Coronary artery (tissue), 2 donors: ENCODE measurements at regions not wholly inside any gene's neighbourhood (a gene's known extent, or its start where the extent isn't known, plus 50 kb on each side); places are given as distances from the start of the nearest gene placed in this dataset.
A peak's percentile ranks its signal among the peaks of the same experiment; 100 is the strongest.

Source experiments
- DNase-seq: peaks from one replicate; pipeline ENCODE4 v3.0.0-alpha.2; 2017; ENCODE audit warnings: low spot score
- H3K27ac ChIP-seq, 2 donors: fragments of 200-600 bp; sonication (generic); one replicate each; pipeline ENCODE4 v1.5.1; 2016 to 2019
- H3K4me3 ChIP-seq: fragments of 200-600 bp; sonication (generic); 2 replicates; pipeline ENCODE4 v1.5.1; 2016; ENCODE audit warnings: mild to moderate bottlenecking, moderate library complexity
- TF ChIP-seq, protein P1 (sequence below): fragments of 200-600 bp; sonication (generic); IDR thresholded peaks from one replicate; pipeline ENCODE4 v1.5.1; 2019; ENCODE audit warnings: antibody characterized with exemption

DNA sequence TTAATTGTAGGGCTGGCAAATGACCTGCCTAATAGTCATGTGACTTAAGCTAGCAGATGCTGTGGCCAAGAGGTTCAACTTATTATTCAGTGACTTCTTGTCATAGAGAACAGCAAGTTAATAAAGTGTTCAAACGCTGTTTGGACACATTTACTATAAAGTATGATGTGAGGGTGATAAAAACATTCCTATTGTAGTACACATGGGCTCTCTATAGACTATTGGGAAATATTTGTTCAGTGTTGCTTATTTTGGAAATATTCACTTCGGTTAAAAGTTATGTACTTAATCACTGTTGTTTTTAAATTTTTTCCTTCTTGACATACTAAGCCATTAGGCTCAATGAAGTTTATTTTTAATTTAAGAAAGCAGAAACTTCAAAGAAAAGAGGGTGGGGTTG is 345.0 kb downstream of the NNT start:
- Histone ChIP-seq H3K27ac (peak overlapping the region in 1 of 2 donors; percentile 21), H3K4me3 (no peak overlapping the region)
- no peak for DNase-seq
- TF ChIP-seq, protein P1, sequence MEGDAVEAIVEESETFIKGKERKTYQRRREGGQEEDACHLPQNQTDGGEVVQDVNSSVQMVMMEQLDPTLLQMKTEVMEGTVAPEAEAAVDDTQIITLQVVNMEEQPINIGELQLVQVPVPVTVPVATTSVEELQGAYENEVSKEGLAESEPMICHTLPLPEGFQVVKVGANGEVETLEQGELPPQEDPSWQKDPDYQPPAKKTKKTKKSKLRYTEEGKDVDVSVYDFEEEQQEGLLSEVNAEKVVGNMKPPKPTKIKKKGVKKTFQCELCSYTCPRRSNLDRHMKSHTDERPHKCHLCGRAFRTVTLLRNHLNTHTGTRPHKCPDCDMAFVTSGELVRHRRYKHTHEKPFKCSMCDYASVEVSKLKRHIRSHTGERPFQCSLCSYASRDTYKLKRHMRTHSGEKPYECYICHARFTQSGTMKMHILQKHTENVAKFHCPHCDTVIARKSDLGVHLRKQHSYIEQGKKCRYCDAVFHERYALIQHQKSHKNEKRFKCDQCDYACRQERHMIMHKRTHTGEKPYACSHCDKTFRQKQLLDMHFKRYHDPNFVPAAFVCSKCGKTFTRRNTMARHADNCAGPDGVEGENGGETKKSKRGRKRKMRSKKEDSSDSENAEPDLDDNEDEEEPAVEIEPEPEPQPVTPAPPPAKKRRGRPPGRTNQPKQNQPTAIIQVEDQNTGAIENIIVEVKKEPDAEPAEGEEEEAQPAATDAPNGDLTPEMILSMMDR = no peak

DNA sequence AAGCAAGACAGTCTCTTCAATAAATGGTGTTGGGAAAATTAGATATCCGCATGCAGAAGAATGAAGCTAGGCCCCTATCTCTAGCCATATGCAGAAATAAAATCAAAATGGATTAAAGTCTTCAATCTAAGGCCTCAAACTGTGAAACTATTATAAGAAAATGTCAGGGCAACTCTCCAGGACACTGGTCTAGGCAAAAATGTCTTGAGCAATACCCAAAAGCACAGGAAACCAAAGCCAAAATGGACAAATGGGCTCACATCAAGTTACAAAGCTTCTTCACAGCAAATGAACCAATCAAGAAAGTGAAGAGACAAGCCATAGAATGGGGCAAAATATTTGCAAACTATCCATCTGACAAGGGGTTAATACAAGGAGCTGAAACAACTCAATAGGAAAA is 338.8 kb downstream of the NNT start:
- no peak for DNase-seq
- TF ChIP-seq, protein P1 = no peak
- H3K27ac ChIP-seq = no peak overlapping the region
- no peak overlapping the region for H3K4me3 ChIP-seq

DNA sequence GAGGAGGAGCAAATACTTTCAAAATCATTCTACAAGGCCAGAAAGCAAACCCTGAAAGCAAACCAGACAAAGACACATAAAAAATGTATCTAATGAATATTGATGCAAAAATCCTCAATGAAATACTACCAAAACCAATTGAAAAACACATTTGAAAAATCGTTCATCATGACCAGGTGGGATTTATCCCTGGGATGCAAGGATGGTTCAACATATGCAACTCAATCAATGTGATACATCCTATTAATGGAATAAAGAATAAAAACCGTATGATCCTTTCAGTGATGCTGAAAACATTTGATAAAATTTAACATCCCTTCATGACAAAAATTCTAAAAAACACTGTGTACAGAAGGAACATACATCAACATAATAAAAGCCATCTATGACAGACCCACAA is 337.6 kb downstream of the NNT start:
- no peak for DNase-seq
- TF ChIP-seq, protein P1 = no peak
- Histone ChIP-seq H3K4me3 (no peak overlapping the region), H3K27ac (no peak overlapping the region)

DNA sequence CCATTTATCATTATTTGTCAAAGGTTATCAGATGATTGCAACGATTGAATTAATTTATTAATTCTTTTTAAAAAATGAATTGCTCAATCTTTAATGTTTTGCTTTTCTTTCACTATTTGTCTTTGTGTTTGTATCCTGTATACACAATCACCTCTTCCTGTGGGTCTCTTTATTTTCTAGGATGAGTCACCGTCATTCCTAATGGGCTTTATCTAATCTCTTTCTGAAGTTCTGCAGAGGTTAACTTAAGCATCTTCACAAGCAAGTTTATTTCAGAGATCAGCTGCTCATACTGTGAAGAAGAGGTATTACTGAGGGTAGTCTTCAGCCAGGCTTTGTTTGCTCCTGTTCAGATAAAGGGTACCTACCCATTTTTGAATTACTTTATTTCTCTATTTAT is 323.9 kb downstream of the NNT start:
- TF ChIP-seq, protein P1 = no peak
- no peak for DNase-seq
- no peak overlapping the region for H3K27ac ChIP-seq
- H3K4me3 ChIP-seq = no peak overlapping the region

DNA sequence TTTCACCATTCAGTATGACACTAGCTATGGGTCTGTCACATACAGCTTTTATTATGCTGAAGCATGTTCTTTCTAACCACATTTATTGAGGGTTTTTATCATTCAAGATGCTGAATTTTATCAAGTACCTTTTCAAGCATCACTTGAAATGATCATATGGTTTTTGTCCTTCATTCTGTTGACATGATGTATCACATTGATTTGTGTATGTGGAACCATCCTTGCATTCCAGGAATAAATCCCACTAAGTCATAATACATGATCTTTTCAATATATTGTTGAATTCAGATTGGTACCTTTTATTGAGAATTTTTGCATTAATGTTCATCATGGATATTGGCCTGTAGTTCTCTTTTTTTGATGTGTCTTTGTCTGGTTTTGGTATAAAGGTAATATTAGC is 317.4 kb downstream of the NNT start:
- no peak overlapping the region for H3K27ac ChIP-seq
- TF ChIP-seq, protein P1 = no peak
- no peak for DNase-seq
- no peak overlapping the region for H3K4me3 ChIP-seq

DNA sequence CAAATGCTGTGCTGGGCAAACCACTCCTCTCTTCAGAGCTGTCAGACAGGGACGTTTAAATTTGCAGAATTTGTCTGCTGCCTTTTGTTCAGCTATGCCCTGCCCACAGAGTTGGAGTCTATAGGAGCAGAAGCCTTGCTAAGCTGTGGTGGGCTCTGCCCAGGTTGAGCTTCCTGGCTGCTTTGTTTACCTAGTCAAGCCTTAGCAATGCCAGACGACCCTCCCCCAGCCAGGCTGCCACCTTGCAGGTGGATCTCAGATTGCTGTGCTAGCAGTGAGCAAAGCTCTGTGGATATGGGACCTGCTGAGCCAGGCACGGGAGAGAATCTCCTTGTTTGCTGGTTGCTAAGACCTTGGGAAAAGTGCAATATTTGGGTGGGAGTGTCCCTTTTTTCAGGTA is 314.9 kb downstream of the NNT start:
- no peak overlapping the region for H3K27ac ChIP-seq
- H3K4me3 ChIP-seq = no peak overlapping the region
- TF ChIP-seq, protein P1 = no peak
- DNase-seq = no peak

DNA sequence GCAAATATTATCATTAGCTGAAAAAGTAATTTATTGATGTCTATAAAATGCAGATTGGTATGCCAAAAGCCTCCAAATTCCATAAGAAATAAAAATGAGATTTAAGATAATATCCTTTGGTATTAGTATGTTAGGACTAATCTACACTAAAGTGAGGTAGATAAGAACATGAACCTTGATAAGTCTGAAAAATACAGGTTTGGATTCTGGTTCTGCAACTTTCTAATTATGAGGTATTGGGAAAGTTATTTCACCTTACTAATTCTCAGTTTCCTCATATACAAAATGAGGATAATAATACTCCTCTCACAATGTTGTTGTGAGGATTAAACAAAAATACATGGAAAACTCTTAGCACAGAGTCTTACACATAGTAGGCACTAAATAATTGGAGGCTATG is 300.1 kb downstream of the NNT start:
- TF ChIP-seq, protein P1 = no peak

More for the DNA sequence above, 300.1 kb downstream of the NNT start:
- no peak for DNase-seq
- Histone ChIP-seq H3K27ac (no peak overlapping the region), H3K4me3 (no peak overlapping the region)
